AG08396 (cell line): ENCODE measurements at regions not wholly inside any gene's neighbourhood (a gene's known extent, or its start where the extent isn't known, plus 50 kb on each side); places are given as distances from the start of the nearest gene placed in this dataset.

ENCODE experiments used
- DNase-seq: peaks from one replicate; pipeline ENCODE4 v3.0.0; 2012; ENCODE audit warnings: low spot score, mixed read lengths

GRCh38 chr1:58380345-58380744 lies 166.2 kb downstream of the OMA1 start:
- DNase-seq: no peak

DNA sequence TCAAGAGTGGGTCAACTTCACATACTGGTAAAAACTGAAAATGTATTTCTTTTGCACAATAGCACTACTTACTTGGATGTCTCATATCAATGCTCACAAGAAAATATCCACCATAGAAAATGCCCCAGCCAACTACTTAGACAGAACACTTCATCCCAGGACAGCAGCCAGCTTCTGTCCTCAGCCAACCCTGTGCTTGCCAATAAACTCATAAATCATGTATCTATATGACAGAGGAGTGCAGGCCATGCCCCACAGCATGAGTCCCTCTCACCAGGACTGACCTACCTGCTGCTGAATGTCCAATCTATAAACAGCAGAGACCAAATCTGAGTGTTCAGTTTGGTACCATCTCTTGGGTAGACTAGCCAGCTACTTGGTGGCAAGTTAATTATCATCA lies 179.3 kb downstream of the OMA1 start:
- no peak for DNase-seq

GRCh38 chr1:58365328-58365727 lies 181.2 kb downstream of the OMA1 start:
- DNase-seq: no peak

- no peak for DNase-seq
Observed at GRCh38 chr1:58363585-58363984, 182.9 kb downstream of the OMA1 start.

GRCh38 chr1:58361134-58361533 lies 185.4 kb downstream of the OMA1 start:
- DNase-seq: no peak

- peak; percentile 17 for DNase-seq
Observed at GRCh38 chr1:58358346-58358745, 188.2 kb downstream of the OMA1 start.

- DNase-seq: no peak
Observed at GRCh38 chr1:58356402-58356801, 190.1 kb downstream of the OMA1 start.

DNA sequence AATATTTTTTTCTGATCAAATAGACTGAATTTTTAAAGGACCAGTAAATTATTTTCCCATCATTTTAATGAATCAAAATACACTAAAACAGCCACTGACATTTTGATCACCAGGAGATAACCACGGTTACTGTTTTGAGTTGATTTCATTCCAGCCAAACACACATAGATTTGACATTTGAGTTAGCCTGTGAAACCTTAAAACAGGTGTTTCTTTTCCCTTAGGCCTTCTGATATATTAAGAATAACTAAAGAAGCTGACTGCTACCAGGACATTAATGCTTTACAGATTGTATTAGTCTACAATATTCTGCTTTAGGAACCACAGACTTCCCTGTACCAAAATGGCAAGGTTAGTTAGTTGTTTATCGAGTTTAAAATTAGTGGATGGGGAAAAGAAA lies 193.4 kb downstream of the OMA1 start:
- DNase-seq: no peak

GRCh38 chr1:58352476-58353092 lies 193.9 kb downstream of the OMA1 start:
- no peak for DNase-seq

DNA sequence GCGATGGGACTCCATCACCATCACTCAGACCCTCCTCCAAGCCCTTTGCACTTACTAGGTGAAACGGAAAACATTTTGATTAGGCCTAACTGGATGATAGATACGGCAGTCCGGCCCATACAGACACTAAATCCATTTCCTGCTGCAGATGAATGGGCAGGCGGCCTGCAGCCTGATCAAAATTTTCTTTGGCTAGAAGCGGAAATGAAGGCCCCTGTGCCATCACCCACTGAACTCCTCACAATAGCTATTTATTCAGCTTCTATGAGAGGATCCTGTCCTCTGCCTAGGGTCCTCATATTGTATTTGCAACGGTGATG lies 200.5 kb downstream of the OMA1 start:
- no peak for DNase-seq

DNA sequence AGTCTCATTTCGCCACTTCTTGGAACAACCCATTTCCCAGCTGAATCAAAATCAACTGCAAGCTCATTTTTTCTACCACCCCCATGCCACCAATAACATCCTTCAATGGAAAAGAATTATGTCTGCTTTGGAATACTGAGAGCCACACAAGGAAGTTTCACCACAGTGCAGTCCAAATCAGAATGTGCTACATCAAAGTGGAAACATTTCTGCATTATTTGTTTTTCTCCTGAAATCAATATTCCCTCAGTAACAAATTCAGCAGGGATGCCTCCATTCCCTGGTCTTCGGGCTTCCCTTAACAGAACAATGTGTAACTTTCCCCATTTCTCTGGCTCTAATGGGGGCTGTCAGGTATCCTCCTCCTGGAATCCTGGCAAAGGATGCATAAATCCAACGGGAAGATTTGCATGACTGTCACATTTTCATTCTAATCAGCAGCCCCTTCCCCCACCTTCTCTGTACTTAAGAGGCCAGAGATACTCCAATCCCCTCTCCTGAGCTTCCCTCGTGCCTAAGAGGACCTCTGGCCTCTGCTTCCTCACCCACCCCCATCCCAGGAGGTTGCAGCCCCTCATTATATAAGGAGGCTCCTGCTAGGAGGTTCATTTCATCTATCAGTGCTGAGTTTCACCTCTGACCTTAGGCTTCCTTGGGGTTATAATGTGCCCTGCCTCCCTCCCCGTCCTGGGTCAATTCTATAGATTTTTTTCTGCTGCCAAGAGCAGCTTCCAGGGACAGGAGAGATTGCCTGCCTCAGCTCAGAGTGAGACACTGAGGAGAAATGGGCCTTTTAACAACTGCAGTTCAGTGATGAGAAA lies 201.1 kb downstream of the OMA1 start:
- no peak for DNase-seq

- no peak for DNase-seq
Observed at GRCh38 chr1:58340185-58340584, 206.3 kb downstream of the OMA1 start.

- DNase-seq: no peak
Observed at GRCh38 chr1:58338081-58338480, 208.4 kb downstream of the OMA1 start.

DNA sequence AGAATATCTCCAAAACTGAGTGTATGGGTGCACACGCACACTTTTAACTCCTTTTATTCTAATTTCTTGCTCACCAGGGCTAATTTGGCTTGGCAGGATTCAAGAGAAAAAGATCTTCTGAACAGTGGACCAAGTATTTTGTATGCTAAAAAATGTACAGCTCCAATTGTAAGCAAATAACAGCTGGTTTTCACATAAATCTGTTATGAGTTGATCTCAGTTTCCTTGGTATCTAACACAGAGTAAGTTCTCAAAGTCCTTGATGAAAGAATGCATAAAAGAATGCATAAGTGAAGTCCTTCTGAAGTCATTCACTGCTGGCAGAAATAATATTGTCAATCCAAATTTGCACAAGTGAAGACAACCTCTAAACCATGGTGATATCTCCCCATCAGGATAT lies 213.0 kb downstream of the OMA1 start:
- no peak for DNase-seq

- no peak for DNase-seq
Observed at GRCh38 chr1:58331156-58331555, 215.4 kb downstream of the OMA1 start.

- no peak for DNase-seq
Observed at GRCh38 chr1:58325866-58326265, 220.7 kb downstream of the OMA1 start.

- no peak for DNase-seq
Observed at GRCh38 chr1:58324558-58324957, 222.0 kb downstream of the OMA1 start.

DNA sequence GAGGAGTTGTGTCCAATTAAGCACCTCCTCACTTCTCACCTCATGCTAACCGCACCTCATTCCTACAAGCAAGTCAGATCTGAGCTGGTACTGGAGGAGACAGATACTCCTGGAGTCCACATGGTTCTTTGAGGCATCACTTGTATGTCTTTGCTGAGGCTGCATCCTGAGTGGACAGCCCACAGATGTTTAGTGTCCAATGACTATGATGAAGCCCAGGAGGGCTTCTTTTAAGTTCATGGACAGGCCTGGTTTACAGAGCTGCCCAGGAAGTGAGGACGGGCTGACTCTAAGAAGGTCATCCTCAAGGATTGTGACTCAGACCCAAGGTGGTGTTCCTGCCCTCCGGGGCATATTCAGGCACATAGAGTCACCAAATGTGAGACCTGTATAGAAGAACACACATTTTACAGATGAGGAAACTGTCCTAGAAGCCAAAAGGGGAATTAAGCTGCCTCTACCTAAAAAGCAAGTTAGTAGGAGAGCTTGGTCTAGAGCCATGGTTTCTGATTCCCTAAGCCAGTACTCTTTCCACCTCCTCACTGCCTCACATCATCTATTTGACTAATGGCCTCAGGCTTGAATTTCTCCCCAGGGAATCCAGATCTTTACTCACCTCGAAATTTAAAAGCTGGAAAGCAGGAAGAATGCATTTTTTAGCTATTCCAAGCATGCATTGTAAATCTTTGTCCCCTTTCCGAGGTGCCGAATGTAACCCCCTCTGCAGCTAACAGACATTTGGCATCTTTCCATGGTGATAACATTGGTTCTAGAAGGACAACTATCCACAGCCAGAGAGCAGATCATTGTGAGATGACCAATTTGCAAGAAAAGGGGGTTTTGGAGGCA lies 228.1 kb downstream of the OMA1 start:
- DNase-seq: no peak

DNA sequence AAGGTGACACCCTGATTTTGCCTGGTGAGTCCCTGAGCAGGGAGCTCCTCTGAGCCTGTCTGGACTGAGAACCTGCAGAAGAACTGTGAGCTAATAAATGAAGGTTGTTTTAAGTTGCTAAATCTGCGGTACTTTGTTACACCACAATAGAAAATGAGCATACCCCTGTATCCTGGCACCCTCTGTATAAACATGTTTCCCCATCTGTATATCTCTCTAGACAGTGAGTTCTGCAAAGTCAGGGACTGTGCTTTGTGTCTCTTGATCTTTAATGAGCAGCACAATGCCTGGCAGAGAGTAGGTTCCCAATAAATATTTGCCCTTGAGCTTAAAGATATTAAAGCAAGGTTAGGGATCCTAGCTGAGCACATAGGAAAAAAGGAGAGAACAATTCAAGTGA lies 228.8 kb downstream of the OMA1 start:
- DNase-seq: no peak

DNA sequence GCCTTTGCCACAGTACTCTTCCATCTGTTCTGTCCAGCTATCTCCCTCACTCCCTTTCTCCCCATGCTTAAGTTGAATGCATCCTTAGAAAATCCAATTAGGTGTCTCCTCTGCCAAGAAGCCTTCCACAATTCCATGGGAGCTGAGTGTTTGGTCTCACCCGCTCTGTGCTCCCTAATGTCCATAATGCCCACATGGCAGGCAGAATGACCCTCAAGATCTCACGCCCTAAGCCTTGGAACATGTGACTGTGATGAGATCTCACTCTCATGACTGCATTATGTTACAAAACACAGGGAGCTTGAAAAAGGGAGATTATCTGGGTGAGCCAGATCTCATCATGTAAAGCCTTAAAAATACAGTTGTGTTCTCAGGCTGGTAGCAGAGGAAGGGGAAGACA lies 229.4 kb downstream of the OMA1 start:
- no peak for DNase-seq

DNA sequence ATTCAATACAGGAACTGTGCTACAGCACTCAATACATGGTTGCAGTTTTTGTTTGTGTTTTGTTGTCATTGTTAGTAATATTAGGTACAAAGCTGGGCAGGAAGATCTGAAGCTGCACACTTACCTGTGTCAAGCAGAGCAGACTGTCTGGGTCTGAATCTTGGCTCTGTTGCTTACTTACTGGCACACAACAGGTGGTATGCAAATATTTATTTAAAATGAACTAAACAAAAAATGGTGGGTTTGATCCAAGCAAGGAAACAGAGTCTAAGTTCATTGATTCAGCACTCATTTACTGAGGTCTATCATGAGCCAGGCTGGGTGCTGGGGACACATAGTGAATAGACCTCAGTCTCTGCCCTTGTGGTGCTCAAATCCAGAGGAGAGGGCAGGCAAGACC lies 230.4 kb downstream of the OMA1 start:
- DNase-seq: no peak

GRCh38 chr1:58312971-58313563 lies 233.5 kb downstream of the OMA1 start:
- no peak for DNase-seq

DNA sequence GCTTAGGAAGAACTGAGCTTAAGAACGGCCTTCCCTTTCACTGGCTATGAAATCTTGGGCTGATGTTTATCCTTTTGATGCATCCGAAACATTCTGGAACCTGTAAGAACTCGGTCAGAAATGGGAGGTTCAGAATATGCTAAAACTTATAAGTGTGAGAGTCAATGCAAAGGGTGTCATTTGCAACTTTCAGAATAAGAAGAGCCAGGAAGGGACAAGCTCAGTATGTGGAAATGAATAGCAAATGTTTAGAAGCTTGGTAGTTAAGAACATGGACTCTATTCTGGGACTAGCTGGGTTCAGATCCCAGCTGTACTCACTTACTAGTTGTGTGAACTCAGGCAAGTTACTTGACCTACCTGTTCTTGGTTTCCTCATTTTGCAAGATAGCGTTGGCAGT lies 234.1 kb downstream of the OMA1 start:
- DNase-seq: no peak
